ENCODE measurements at regions not wholly inside any gene's neighbourhood (a gene's known extent, or its start where the extent isn't known, plus 50 kb on each side); places are given as distances from the start of the nearest gene placed in this dataset.

- no peak overlapping the region for H3K4me3 Mint-ChIP-seq
- peaks cover 0 to 11% (median 0%) of the 10 kb centered on the region in 4 donors for H3K4me1 Mint-ChIP-seq
- POLR2A ChIA-PET: no interaction called here
- ATAC-seq (no peak), DNase-seq (no peak)
- no peaks in the 10 kb centered on the region for H3K36me3 Mint-ChIP-seq
- H3K27ac Mint-ChIP-seq: peak overlapping the region in 1 of 10 donors; percentile 13
- H3K9me3 Mint-ChIP-seq: peaks cover 0 to 4% (median 0%) of the 10 kb centered on the region in 9 donors
- H3K27me3 Mint-ChIP-seq: no peaks in the 10 kb centered on the region
Measured at GRCh38 chr5:124935065-124935464, 188.6 kb upstream of the ZNF608 start.

- Mint-ChIP-seq H3K9me3 (peaks cover 0 to 18% (median 0%) of the 10 kb centered on the region in 9 donors), H3K27me3 (peaks cover 0 to 3% (median 0%) of the 10 kb centered on the region in 5 donors), H3K36me3 (no peaks in the 10 kb centered on the region), H3K4me3 (no peak overlapping the region), H3K4me1 (peaks cover 0 to 11% (median 0%) of the 10 kb centered on the region in 4 donors), H3K27ac (no peak overlapping the region)
- ATAC-seq (no peak), DNase-seq (no peak)
- POLR2A ChIA-PET: no interaction called here
Measured at GRCh38 chr5:124936626-124936933, 190.1 kb upstream of the ZNF608 start.

- no peak for ATAC-seq
- POLR2A ChIA-PET: no interaction called here
Measured at GRCh38 chr5:124941051-124942049, 194.9 kb upstream of the ZNF608 start.

GRCh38 chr5:124948062-124948753 lies 201.8 kb upstream of the ZNF608 start:
- no peaks in the 10 kb centered on the region for H3K27me3 Mint-ChIP-seq
- DNase-seq: no peak
- no peak overlapping the region for H3K27ac Mint-ChIP-seq
- no peak for ATAC-seq
- peaks cover 0 to 6% (median 0%) of the 10 kb centered on the region in 9 donors for H3K9me3 Mint-ChIP-seq
- no peak overlapping the region for H3K4me3 Mint-ChIP-seq
- H3K36me3 Mint-ChIP-seq: no peaks in the 10 kb centered on the region
- POLR2A ChIA-PET: no interaction called here
- peaks cover 0 to 9% (median 0%) of the 10 kb centered on the region in 4 donors for H3K4me1 Mint-ChIP-seq

More at GRCh38 chr5:124941051-124942049, 194.9 kb upstream of the ZNF608 start:
- Mint-ChIP-seq H3K4me3 (no peak overlapping the region), H3K4me1 (no peaks in the 10 kb centered on the region), H3K9me3 (peaks cover 0 to 18% (median 0%) of the 10 kb centered on the region in 9 donors), H3K36me3 (no peaks in the 10 kb centered on the region), H3K27ac (no peak overlapping the region), H3K27me3 (peaks cover 0 to 3% (median 0%) of the 10 kb centered on the region in 5 donors)
- DNase-seq: no peak

- Mint-ChIP-seq H3K27ac (no peak overlapping the region), H3K36me3 (no peaks in the 10 kb centered on the region), H3K9me3 (peaks cover 0 to 6% (median 0%) of the 10 kb centered on the region in 9 donors), H3K4me3 (no peak overlapping the region), H3K4me1 (peaks cover 0 to 9% (median 0%) of the 10 kb centered on the region in 4 donors), H3K27me3 (no peaks in the 10 kb centered on the region)
- ATAC-seq: no peak
- DNase-seq: no peak
- POLR2A ChIA-PET: no interaction called here
Measured at GRCh38 chr5:124948754-124949275, 202.4 kb upstream of the ZNF608 start.

GRCh38 chr5:124949862-124950261 lies 203.4 kb upstream of the ZNF608 start:
- H3K9me3 Mint-ChIP-seq: peaks cover 0 to 6% (median 0%) of the 10 kb centered on the region in 9 donors
- no peaks in the 10 kb centered on the region for H3K36me3 Mint-ChIP-seq
- no peak for DNase-seq
- H3K4me3 Mint-ChIP-seq: no peak overlapping the region
- no peaks in the 10 kb centered on the region for H3K27me3 Mint-ChIP-seq
- POLR2A ChIA-PET: no interaction called here
- no peak for ATAC-seq
- H3K4me1 Mint-ChIP-seq: peaks cover 0 to 9% (median 0%) of the 10 kb centered on the region in 4 donors
- H3K27ac Mint-ChIP-seq: no peak overlapping the region

- no peak for DNase-seq
- no peak for ATAC-seq
- peak overlapping the region in 1 of 10 donors; percentile 47 for H3K27ac Mint-ChIP-seq
- no peaks in the 10 kb centered on the region for H3K27me3 Mint-ChIP-seq
- H3K4me1 Mint-ChIP-seq: peaks cover 0 to 9% (median 0%) of the 10 kb centered on the region in 4 donors
- H3K4me3 Mint-ChIP-seq: no peak overlapping the region
- H3K9me3 Mint-ChIP-seq: peaks cover 0 to 6% (median 0%) of the 10 kb centered on the region in 9 donors
- POLR2A ChIA-PET: no interaction called here
- no peaks in the 10 kb centered on the region for H3K36me3 Mint-ChIP-seq
Measured at GRCh38 chr5:124951105-124951504, 204.7 kb upstream of the ZNF608 start.

- no peaks in the 10 kb centered on the region for H3K36me3 Mint-ChIP-seq
- ATAC-seq (no peak), DNase-seq (no peak)
- H3K27me3 Mint-ChIP-seq: no peaks in the 10 kb centered on the region
- H3K9me3 Mint-ChIP-seq: peaks cover 0 to 6% (median 0%) of the 10 kb centered on the region in 9 donors
- H3K4me1 Mint-ChIP-seq: peaks cover 0 to 9% (median 0%) of the 10 kb centered on the region in 4 donors
- POLR2A ChIA-PET: no interaction called here
- H3K4me3 Mint-ChIP-seq: peak overlapping the region in 2 of 10 donors; percentile 8 to 20
- H3K27ac Mint-ChIP-seq: peak overlapping the region in 1 of 10 donors; percentile 47
Measured at GRCh38 chr5:124951661-124952060, 205.2 kb upstream of the ZNF608 start.

GRCh38 chr5:124952079-124952478 lies 205.6 kb upstream of the ZNF608 start:
- POLR2A ChIA-PET: no interaction called here
- ATAC-seq (no peak), DNase-seq (peak in 1 of 10 donors; percentile 20)
- Mint-ChIP-seq H3K27ac (no peak overlapping the region), H3K4me3 (peak overlapping the region in 1 of 10 donors; percentile 15), H3K36me3 (no peaks in the 10 kb centered on the region), H3K27me3 (no peaks in the 10 kb centered on the region), H3K9me3 (peaks cover 0 to 3% (median 0%) of the 10 kb centered on the region in 9 donors), H3K4me1 (peaks cover 0 to 9% (median 0%) of the 10 kb centered on the region in 4 donors)

- POLR2A ChIA-PET: no interaction called here
- DNase-seq: no peak
- no peak overlapping the region for H3K4me3 Mint-ChIP-seq
Measured at GRCh38 chr5:124952566-124952965, 206.1 kb upstream of the ZNF608 start.

GRCh38 chr5:124954784-124955183 lies 208.3 kb upstream of the ZNF608 start:
- Mint-ChIP-seq H3K4me3 (no peak overlapping the region), H3K36me3 (no peaks in the 10 kb centered on the region), H3K27ac (no peak overlapping the region), H3K4me1 (peaks cover 0 to 9% (median 0%) of the 10 kb centered on the region in 4 donors), H3K9me3 (peaks cover 0 to 3% (median 0%) of the 10 kb centered on the region in 9 donors), H3K27me3 (no peaks in the 10 kb centered on the region)
- POLR2A ChIA-PET: no interaction called here
- ATAC-seq (no peak), DNase-seq (no peak)

More at GRCh38 chr5:124952566-124952965, 206.1 kb upstream of the ZNF608 start:
- no peak for ATAC-seq
- H3K9me3 Mint-ChIP-seq: peaks cover 0 to 3% (median 0%) of the 10 kb centered on the region in 9 donors
- H3K27me3 Mint-ChIP-seq: no peaks in the 10 kb centered on the region
- peaks cover 0 to 9% (median 0%) of the 10 kb centered on the region in 4 donors for H3K4me1 Mint-ChIP-seq
- H3K27ac Mint-ChIP-seq: no peak overlapping the region
- no peaks in the 10 kb centered on the region for H3K36me3 Mint-ChIP-seq

GRCh38 chr5:124956471-124957029 lies 210.1 kb upstream of the ZNF608 start:
- H3K4me1 Mint-ChIP-seq: peaks cover 0 to 9% (median 0%) of the 10 kb centered on the region in 4 donors
- no peak overlapping the region for H3K27ac Mint-ChIP-seq
- POLR2A ChIA-PET: no interaction called here
- no peaks in the 10 kb centered on the region for H3K27me3 Mint-ChIP-seq
- H3K9me3 Mint-ChIP-seq: peaks cover 0 to 3% (median 0%) of the 10 kb centered on the region in 9 donors
- DNase-seq (no peak), ATAC-seq (no peak)
- H3K4me3 Mint-ChIP-seq: no peak overlapping the region
- no peaks in the 10 kb centered on the region for H3K36me3 Mint-ChIP-seq
